Astrocyte (in vitro differentiated cells and primary cell): ENCODE measurements at regions not wholly inside any gene's neighbourhood (a gene's known extent, or its start where the extent isn't known, plus 50 kb on each side); places are given as distances from the start of the nearest gene placed in this dataset.

Experiments
- DNase-seq: peaks from one replicate; pipeline ENCODE4 v3.0.0-alpha.2; 2010; ENCODE audit warnings: low read depth
- FAIRE-seq: peaks from 2 replicates; lab custom pipeline; 2011; peaks lifted over from hg19 to GRCh38; lab: Jason Lieb, UNC
- H2AFZ ChIP-seq: 2 replicates; pipeline ENCODE4 v1.6.0; 2012; ENCODE audit warnings: low read depth, low read length, inconsistent platforms
- H3K27ac ChIP-seq: 2 replicates; pipeline ENCODE4 v1.5.1; 2011; ENCODE audit warnings: low read depth, low read length, inconsistent platforms
- H3K27me3 ChIP-seq: 2 replicates; pipeline ENCODE4 v1.6.0; 2011; ENCODE audit warnings: low read length, inconsistent platforms; ENCODE audit not compliant: insufficient read depth
- H3K36me3 ChIP-seq: 2 replicates; pipeline ENCODE4 v1.5.1; 2011; ENCODE audit warnings: low read length, inconsistent platforms; ENCODE audit not compliant: insufficient read depth
- H3K4me1 ChIP-seq: 2 replicates; pipeline ENCODE4 v1.5.1; 2011; ENCODE audit warnings: low read length, inconsistent platforms; ENCODE audit not compliant: insufficient read depth
- H3K4me2 ChIP-seq: 2 replicates; pipeline ENCODE4 v1.6.0; 2012; ENCODE audit warnings: low read length, inconsistent platforms
- H3K4me3 ChIP-seq: 2 replicates; pipeline ENCODE4 v1.5.1; 2011; ENCODE audit warnings: low read depth, mild to moderate bottlenecking, low read length, inconsistent platforms; ENCODE audit not compliant: insufficient read depth
- H3K79me2 ChIP-seq: 2 replicates; pipeline ENCODE4 v1.6.0; 2012; ENCODE audit warnings: mild to moderate bottlenecking, low read length, inconsistent platforms; ENCODE audit not compliant: insufficient read depth
- H3K9ac ChIP-seq: 2 replicates; pipeline ENCODE4 v1.6.0; 2012; ENCODE audit warnings: mild to moderate bottlenecking, low read length, inconsistent platforms
- H3K9me3 ChIP-seq: 2 replicates; pipeline ENCODE4 v1.5.1; 2012; ENCODE audit warnings: low read depth, mild to moderate bottlenecking, low read length, inconsistent platforms; ENCODE audit not compliant: insufficient read depth
- H4K20me1 ChIP-seq: 2 replicates; pipeline ENCODE4 v1.6.0; 2012; ENCODE audit warnings: low read length, inconsistent platforms; ENCODE audit not compliant: insufficient read depth
- H3K27ac Mint-ChIP-seq: one replicate; pipeline ENCODE4 v1.8.0; 2021; ENCODE audit warnings: mild to moderate bottlenecking, mixed read lengths; ENCODE audit not compliant: unreplicated experiment
- H3K27me3 Mint-ChIP-seq: one replicate; pipeline ENCODE4 v1.8.0; 2021; ENCODE audit warnings: low read depth, mixed read lengths; ENCODE audit not compliant: unreplicated experiment
- H3K36me3 Mint-ChIP-seq: one replicate; pipeline ENCODE4 v1.8.0; 2021; ENCODE audit warnings: low read depth, mixed read lengths; ENCODE audit not compliant: unreplicated experiment
- H3K4me1 Mint-ChIP-seq: one replicate; pipeline ENCODE4 v1.8.0; 2021; ENCODE audit warnings: low read depth, mixed read lengths; ENCODE audit not compliant: unreplicated experiment
- H3K4me3 Mint-ChIP-seq: one replicate; pipeline ENCODE4 v1.8.0; 2021; ENCODE audit warnings: mild to moderate bottlenecking, moderate library complexity, mixed read lengths; ENCODE audit not compliant: unreplicated experiment
- H3K9me3 Mint-ChIP-seq: one replicate; pipeline ENCODE4 v1.8.0; 2021; ENCODE audit warnings: mild to moderate bottlenecking, mixed read lengths; ENCODE audit not compliant: unreplicated experiment
- EZH2 ChIP-seq: IDR thresholded peaks from 2 replicates; pipeline ENCODE4 v1.6.1; 2012; ENCODE audit warnings: mild to moderate bottlenecking, low read length, inconsistent platforms; ENCODE audit not compliant: insufficient read depth
- TF ChIP-seq, protein P1 (sequence below): IDR thresholded peaks from 2 replicates; pipeline ENCODE4 v1.5.1; 2011; ENCODE audit warnings: low read depth, mild to moderate bottlenecking, inconsistent platforms, low read length, moderate library complexity; ENCODE audit not compliant: insufficient read depth

DNA sequence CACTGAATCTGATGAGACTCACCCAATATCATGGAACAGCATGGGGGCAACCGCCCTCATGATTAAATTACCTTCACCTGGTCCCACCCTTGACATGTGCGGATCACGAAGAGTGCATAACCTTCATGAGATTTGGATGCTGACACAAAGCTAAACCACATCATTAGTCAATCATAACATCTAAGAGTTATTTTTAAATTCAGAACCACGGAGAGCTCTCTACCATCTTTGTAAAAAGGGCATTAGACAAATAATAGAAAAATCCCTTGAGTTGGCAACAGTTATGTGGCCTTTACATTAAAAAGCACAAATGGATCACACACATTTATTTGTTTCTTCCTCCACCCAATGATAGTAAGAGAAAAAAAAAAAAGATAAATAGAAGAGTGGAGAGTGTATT lies 182.2 kb downstream of the VCY1B start:
- H3K4me3 ChIP-seq, result no peak overlapping the region
- FAIRE-seq, result no peak

DNA sequence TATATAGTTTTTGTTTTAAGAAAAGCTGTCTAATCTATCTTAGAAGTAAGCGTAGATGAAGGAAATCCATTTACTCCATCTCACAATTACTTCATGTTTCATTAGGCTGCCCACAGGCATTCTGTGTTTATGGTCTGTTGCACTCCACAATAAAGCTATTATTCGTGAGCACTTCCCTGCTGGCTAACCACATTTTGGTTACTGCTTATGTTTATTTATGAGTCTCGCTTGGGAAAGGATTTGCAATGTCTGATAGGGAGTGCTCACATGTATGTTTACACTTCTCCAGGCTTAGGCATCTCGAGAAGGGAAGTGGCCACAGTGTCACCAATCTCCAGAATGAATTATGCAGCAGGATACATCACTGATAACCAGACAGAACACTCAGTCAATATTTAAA lies 190.9 kb downstream of the VCY1B start:
- TF ChIP-seq EZH2, result no peak
- TF ChIP-seq, protein P1, sequence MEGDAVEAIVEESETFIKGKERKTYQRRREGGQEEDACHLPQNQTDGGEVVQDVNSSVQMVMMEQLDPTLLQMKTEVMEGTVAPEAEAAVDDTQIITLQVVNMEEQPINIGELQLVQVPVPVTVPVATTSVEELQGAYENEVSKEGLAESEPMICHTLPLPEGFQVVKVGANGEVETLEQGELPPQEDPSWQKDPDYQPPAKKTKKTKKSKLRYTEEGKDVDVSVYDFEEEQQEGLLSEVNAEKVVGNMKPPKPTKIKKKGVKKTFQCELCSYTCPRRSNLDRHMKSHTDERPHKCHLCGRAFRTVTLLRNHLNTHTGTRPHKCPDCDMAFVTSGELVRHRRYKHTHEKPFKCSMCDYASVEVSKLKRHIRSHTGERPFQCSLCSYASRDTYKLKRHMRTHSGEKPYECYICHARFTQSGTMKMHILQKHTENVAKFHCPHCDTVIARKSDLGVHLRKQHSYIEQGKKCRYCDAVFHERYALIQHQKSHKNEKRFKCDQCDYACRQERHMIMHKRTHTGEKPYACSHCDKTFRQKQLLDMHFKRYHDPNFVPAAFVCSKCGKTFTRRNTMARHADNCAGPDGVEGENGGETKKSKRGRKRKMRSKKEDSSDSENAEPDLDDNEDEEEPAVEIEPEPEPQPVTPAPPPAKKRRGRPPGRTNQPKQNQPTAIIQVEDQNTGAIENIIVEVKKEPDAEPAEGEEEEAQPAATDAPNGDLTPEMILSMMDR, result no peak
- Histone ChIP-seq H3K27me3 (no peaks in the 10 kb centered on the region), H3K36me3 (no peaks in the 10 kb centered on the region), H3K4me1 (no peaks in the 10 kb centered on the region), H2AFZ (no peak overlapping the region), H3K4me2 (no peak overlapping the region), H4K20me1 (no peaks in the 10 kb centered on the region), H3K4me3 (no peak overlapping the region), H3K9ac (no peak overlapping the region), H3K9me3 (no peaks in the 10 kb centered on the region), H3K27ac (no peak overlapping the region), H3K79me2 (no peaks in the 10 kb centered on the region)
- H3K9me3 Mint-ChIP-seq, result no peaks in the 10 kb centered on the region
- H3K4me1 Mint-ChIP-seq, result no peaks in the 10 kb centered on the region
- no peak overlapping the region for H3K27ac Mint-ChIP-seq
- no peaks in the 10 kb centered on the region for H3K36me3 Mint-ChIP-seq
- DNase-seq, result no peak
- H3K4me3 Mint-ChIP-seq, result no peak overlapping the region
- FAIRE-seq, result no peak
- H3K27me3 Mint-ChIP-seq, result no peaks in the 10 kb centered on the region

More for the DNA sequence above, 182.2 kb downstream of the VCY1B start:
- H3K9me3 ChIP-seq, result no peaks in the 10 kb centered on the region
- H3K4me2 ChIP-seq, result no peak overlapping the region
- no peaks in the 10 kb centered on the region for H3K36me3 ChIP-seq
- no peak overlapping the region for H3K27ac ChIP-seq
- TF ChIP-seq, protein P1, result no peak
- TF ChIP-seq EZH2, result no peak
- no peaks in the 10 kb centered on the region for H3K9me3 Mint-ChIP-seq
- H3K4me3 Mint-ChIP-seq, result no peak overlapping the region
- H3K27me3 ChIP-seq, result no peaks in the 10 kb centered on the region
- DNase-seq, result no peak
- H3K4me1 Mint-ChIP-seq, result no peaks in the 10 kb centered on the region
- no peaks in the 10 kb centered on the region for H3K79me2 ChIP-seq
- H4K20me1 ChIP-seq, result no peaks in the 10 kb centered on the region
- no peak overlapping the region for H2AFZ ChIP-seq
- H3K27me3 Mint-ChIP-seq, result peaks cover 1% of the 10 kb centered on the region
- H3K27ac Mint-ChIP-seq, result no peak overlapping the region
- H3K4me1 ChIP-seq, result no peaks in the 10 kb centered on the region
- H3K9ac ChIP-seq, result no peak overlapping the region
- no peaks in the 10 kb centered on the region for H3K36me3 Mint-ChIP-seq

- no peaks in the 10 kb centered on the region for H3K27me3 Mint-ChIP-seq
- FAIRE-seq, result no peak
Measured at GRCh38 chrY:14248878-14249576, 193.0 kb downstream of the VCY1B start.

More at GRCh38 chrY:14248878-14249576, 193.0 kb downstream of the VCY1B start:
- TF ChIP-seq EZH2, result no peak
- H3K9ac ChIP-seq, result no peak overlapping the region
- no peak overlapping the region for H3K4me3 ChIP-seq
- no peaks in the 10 kb centered on the region for H3K4me1 ChIP-seq
- no peaks in the 10 kb centered on the region for H3K36me3 Mint-ChIP-seq
- H4K20me1 ChIP-seq, result no peaks in the 10 kb centered on the region
- H3K27me3 ChIP-seq, result no peaks in the 10 kb centered on the region
- no peak overlapping the region for H3K27ac Mint-ChIP-seq
- DNase-seq, result no peak
- H3K4me2 ChIP-seq, result no peak overlapping the region
- no peaks in the 10 kb centered on the region for H3K36me3 ChIP-seq
- H3K9me3 ChIP-seq, result no peaks in the 10 kb centered on the region
- H3K27ac ChIP-seq, result no peak overlapping the region
- H3K9me3 Mint-ChIP-seq, result no peaks in the 10 kb centered on the region
- H3K4me1 Mint-ChIP-seq, result no peaks in the 10 kb centered on the region
- H2AFZ ChIP-seq, result no peak overlapping the region
- H3K4me3 Mint-ChIP-seq, result no peak overlapping the region
- no peaks in the 10 kb centered on the region for H3K79me2 ChIP-seq
